NCI-H2227 (cell line): ENCODE measurements at regions not wholly inside any gene's neighbourhood (a gene's known extent, or its start where the extent isn't known, plus 50 kb on each side); places are given as distances from the start of the nearest gene placed in this dataset.
"Not testable (repeated sequence)": the region's sequence is repeated elsewhere in the genome, so short reads cannot be mapped to it uniquely, and the experiment has no call there.

Source experiments
- DNase-seq: peaks from one replicate; lab custom pipeline; 2025; ENCODE audit not compliant: unreplicated experiment; lab: John Stamatoyannopoulos, UW

GRCh38 chr18:73352546-73352945 is 484.8 kb upstream of the NETO1 start:
- no peak for DNase-seq

- no peak for DNase-seq
Measured at GRCh38 chr18:73340135-73340977, 472.6 kb upstream of the NETO1 start.

GRCh38 chr18:73331212-73331772 is 463.5 kb upstream of the NETO1 start:
- DNase-seq: no peak

GRCh38 chr18:73330106-73330505 is 462.3 kb upstream of the NETO1 start:
- not testable (repeated sequence) for DNase-seq

- DNase-seq: not testable (repeated sequence)
Measured at GRCh38 chr18:73324187-73324831, 456.5 kb upstream of the NETO1 start.

- DNase-seq: no peak
Measured at GRCh38 chr18:73318739-73319479, 451.1 kb upstream of the NETO1 start.

- DNase-seq: no peak
Measured at GRCh38 chr18:73316513-73316912, 448.7 kb upstream of the NETO1 start.

- DNase-seq: no peak
Measured at GRCh38 chr18:73315381-73315780, 447.6 kb upstream of the NETO1 start.

- no peak for DNase-seq
Measured at GRCh38 chr18:73313476-73313875, 445.7 kb upstream of the NETO1 start.

- no peak for DNase-seq
Measured at GRCh38 chr18:73296686-73297085, 428.9 kb upstream of the NETO1 start.

- no peak for DNase-seq
Measured at GRCh38 chr18:73292156-73292555, 424.4 kb upstream of the NETO1 start.

GRCh38 chr18:73288813-73289212 is 421.0 kb upstream of the NETO1 start:
- DNase-seq: no peak

- no peak for DNase-seq
Measured at GRCh38 chr18:73286584-73286983, 418.8 kb upstream of the NETO1 start.

GRCh38 chr18:73283788-73284187 is 416.0 kb upstream of the NETO1 start:
- no peak for DNase-seq

- DNase-seq: no peak
Measured at GRCh38 chr18:73283032-73283431, 415.2 kb upstream of the NETO1 start.

GRCh38 chr18:73279498-73279897 is 411.7 kb upstream of the NETO1 start:
- no peak for DNase-seq

- DNase-seq: peak; percentile 7
Measured at GRCh38 chr18:73274812-73275621, 407.2 kb upstream of the NETO1 start.

GRCh38 chr18:73270920-73271634 is 403.3 kb upstream of the NETO1 start:
- no peak for DNase-seq

GRCh38 chr18:73264562-73264921 is 396.8 kb upstream of the NETO1 start:
- DNase-seq: peak; percentile 59

GRCh38 chr18:73261923-73262322 is 394.1 kb upstream of the NETO1 start:
- no peak for DNase-seq
